HUDEP-2 (cell line): ENCODE measurements at regions not wholly inside any gene's neighbourhood (a gene's known extent, or its start where the extent isn't known, plus 50 kb on each side); places are given as distances from the start of the nearest gene placed in this dataset.
"Not testable (repeated sequence)": the region's sequence is repeated elsewhere in the genome, so short reads cannot be mapped to it uniquely, and the experiment has no call there.

ENCODE experiments used
- DNase-seq, 76 experiments: peaks; one replicate each; lab custom pipeline; 2025; ENCODE audit not compliant: unreplicated experiment in 76 of 76; lab: John Stamatoyannopoulos, UW

- DNase-seq, result not testable (repeated sequence)
Measured at GRCh38 chr15:20204177-20204866, 337.3 kb downstream of the GOLGA6L6 start.

DNA sequence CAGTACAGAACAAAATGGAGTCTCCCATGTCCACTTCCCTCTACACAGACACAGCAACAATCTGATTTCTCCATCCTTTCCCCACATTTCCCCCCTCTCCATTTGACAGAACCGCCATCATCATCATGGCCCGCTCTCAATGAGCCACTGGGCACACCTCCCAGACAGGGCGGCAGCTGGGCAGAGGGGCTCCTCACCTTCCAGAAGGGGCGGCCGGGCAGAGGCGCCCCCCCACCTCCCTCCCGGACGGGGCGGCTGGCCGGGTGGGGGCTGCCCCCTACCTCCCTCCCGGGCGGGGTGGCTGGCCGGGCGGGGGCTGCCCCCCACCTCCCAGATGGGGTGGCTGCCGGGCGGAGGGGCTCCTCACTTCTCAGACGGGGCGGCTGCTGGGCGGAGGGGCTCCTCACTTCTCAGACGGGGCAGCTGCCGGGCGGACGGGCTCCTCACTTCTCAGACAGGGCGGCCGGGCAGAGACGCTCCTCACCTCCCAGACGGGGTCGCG is 337.9 kb downstream of the GOLGA6L6 start:
- not testable (repeated sequence) for DNase-seq

DNA sequence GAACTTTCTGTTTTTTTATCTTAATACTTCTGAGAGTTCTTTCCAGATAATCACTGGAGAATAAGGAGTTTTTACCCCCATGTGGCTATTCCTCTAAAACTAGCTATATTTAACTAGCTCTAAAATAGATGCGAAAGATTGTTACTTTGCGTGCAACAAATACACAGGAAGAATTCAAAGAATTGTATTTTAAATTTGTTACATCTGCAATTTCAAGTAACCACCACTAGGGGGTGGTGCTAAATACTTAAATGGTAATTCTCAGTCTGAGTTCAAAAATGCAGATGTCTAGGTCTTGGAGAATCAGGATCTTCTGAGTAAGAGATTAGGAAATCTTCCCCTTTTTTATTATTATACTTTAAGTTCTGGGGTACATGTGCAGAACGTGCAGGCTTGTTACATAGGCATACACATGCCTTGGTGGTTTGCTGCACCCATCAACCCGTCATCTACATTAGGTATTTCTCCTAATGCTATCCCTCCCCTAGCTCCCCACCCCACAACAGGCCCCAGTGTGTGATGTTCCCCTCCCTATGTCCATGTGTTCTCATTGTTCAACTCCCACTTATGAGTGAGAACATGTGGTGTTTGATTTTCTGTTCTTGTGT is 346.9 kb downstream of the GOLGA6L6 start:
- not testable (repeated sequence) for DNase-seq

DNA sequence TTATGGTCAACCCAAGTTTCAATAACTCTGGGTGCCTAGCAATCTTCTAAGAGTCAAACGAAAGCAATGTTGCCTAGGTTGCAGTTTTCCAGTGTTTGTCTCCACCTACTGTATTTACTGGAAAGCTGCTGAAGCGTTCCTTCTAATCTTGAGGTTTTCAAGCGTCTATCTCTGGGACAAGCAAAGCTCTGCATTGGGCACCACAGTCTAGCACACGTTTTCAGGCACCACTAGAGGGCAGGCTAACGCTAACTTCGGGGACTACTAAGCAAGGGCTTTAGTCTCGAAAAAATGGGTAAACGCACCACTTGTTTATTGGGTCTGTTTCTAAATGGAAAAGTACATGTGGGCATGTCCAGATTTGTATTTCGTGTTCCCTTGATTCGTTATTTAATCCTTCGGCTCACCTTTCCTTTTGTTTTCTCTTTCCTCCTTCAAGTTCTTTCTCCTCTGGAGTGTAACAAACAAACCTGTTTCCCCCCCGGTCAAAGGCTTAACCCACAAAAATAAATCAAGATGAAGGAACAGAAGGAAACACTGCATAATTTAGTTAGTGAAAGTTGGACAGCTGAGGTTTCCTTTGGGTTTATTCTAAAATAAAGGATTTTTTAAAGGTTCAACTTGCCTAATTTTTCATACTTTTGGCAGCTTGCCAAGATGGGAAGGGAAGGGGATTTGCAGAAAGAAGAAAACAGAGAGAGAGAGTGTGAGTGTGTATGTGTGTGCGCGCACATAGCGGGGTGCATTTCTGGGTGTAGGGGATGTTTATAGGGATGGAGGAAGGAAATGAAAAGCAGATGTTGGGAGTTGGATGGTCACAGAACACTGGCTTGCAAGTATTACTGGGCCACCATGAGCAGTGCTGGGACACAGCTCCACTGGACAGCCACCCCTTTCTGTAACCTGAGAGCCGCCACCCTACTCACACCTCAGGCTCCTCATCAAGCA is 348.3 kb downstream of the GOLGA6L6 start:
- DNase-seq, result not testable (repeated sequence)

DNA sequence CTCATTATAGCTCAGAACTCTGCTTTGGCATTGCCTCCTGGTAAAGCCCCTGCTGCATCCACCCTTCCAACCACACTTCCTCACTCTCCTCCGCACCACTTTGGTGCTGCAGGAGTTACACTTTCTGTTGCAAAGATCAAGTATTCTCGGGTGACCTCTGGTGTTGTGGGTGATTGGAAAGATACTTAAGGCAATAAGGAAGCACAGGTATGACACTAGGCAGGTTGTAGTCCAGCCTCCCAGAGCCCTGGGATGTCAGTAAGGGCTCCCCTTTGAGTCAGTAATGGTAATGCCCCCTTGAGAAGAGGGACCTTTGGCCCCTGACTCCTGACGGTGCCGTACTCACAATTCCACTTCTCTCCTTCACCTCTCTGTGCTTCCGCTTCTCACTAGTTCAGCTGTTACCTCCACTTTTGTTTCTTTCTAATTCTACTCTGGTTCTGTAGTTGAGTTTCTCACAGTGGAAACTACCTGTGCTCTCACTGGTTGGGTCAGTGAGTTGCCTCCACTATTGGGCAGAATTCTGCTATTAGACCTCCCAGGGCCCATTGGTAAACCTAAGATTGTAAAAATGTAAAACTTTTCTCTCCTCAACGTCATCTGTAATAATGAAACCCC is 350.0 kb downstream of the GOLGA6L6 start:
- DNase-seq, result not testable (repeated sequence)

DNA sequence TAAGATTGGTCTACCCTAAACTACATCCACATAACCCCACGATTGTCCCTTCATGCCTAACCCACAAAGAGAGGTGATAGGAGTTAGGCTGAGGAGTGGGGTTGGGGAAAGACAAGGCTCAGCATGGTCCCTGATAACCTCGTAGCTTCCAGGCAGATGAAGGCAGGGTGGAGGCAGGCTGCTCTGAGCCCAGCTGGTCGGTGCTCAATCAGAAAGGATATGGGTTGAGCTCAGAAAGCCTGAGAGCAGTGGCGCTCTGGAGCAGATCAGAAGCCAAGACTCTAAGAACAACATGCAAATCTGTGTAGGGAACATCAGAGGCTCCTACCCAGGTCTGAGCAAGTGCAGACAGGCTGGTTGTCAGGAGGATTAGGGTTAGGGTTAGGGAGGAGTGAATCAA is 353.0 kb downstream of the GOLGA6L6 start:
- DNase-seq, result not testable (repeated sequence)

DNA sequence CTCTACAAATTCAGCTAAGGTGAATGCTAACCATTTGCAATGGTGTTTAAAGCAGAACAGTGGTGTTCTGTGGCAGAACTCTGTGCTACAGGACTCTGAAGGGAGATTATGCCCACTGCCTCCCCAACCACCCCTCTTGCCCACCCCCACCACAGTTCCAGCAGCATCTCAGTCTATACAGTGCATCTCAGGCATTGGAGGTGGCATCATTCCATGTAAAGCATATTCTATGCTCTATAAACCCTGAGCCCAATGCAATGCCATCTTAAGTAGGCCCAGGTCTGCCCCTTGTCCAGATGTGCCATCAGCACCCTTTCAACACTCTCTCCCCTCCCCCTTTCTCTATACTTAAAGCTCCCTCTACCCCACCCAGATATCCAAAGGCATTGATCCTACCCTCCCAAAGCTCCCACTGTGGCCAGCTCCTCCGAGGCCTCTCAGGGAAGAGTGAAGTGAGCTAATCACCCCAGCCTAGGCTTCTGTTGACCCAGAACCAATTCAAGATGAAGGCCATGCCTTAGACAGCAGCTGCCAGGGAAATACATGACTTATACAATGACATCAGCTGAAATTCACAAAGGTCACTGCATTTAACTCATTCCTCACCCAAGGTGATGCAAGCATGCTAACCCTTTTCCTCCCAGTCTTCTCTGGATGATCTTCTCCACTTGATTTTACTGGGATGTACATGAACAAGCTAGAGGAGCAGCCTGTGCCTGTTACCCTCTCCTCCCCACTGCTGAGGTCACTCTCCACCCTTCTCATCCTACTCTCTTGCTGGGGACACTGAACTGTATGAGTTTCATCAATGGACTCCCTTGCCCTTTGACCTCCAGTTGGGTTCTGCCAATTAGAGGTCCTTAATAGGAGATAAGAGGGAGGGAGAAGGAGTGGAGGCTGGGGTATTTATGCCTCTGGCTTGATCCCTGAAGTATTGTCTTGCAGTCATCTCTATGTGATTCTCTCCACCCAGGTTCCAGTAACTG is 353.9 kb downstream of the GOLGA6L6 start:
- DNase-seq, result not testable (repeated sequence)

DNA sequence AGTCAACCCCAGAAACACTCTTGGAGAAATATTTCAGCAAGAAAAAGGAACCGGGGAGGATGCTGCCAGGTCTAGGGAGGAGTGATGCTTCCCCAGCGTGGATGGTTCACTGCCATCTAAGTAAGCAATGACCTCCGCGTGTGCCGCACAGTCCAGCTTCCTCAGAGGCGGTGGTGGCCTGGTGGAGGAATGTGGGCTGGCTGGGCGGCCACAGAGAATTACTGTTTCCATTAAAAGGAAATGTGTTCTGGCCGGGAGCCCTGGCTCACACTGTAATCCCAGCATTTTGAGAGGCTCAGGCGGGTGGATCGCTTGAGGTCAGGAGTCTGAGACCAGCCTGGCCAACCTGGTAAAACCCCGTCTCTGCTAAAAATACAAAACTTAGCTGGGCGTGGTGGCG is 356.7 kb downstream of the GOLGA6L6 start:
- DNase-seq, result not testable (repeated sequence)

GRCh38 chr15:20168221-20168620 is 373.4 kb downstream of the GOLGA6L6 start:
- DNase-seq, result not testable (repeated sequence)

GRCh38 chr15:20153528-20153927 is 388.1 kb downstream of the GOLGA6L6 start:
- not testable (repeated sequence) for DNase-seq

- not testable (repeated sequence) for DNase-seq
Measured at GRCh38 chr15:20148679-20149078, 392.9 kb downstream of the GOLGA6L6 start.

DNA sequence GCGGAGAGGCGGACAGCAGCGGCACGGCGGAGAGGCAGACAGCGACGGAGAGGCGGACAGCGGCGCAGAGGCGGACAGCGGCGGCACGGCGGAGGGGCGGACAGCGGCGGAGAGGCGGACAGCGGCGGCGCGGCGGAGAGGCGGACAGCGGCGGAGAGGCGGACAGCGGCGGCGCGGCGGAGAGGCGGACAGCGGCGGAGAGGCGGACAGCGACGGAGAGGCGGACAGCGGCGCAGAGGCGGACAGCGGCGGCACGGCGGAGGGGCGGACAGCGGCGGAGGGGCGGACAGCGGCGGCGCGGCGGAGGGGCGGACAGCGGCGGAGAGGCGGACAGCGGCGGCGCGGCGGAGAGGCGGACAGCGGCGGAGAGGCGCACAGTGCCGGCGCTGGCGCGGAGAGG is 393.6 kb downstream of the GOLGA6L6 start:
- not testable (repeated sequence) for DNase-seq

DNA sequence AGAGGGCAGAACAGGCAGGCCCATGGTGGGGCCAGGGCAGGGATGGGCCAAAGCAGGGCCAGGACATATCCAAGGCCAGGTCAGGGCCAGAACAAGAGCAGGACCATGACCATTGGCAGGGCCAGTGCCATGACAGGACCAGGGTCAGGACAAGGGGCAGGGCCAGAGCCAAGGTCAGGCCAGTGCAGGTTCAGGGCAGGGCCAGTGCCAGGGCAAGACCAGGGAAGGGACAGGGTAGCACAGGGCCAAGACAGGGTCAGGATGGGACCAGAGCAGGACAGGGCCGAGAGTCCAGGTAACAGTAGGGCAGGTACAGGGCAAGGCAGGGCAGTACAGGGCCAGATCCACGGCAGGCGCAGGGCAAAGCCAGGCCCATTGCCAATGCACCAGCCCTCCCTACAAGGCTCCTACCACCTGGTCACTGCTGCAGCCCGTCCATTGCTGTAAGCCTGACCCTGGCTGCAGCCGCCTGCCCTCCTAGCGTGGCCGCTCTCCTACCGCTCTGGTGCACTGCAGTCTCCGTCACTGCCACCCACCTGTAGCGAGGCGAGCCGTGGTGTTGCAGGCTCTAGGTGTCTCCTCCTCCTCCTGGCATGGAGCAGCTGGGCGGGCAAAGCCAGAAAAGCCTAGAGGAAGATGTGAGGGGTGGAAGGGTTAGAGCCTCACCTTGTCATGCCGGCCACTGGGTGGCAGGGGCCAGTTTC is 397.1 kb downstream of the GOLGA6L6 start:
- not testable (repeated sequence) for DNase-seq

- not testable (repeated sequence) for DNase-seq
Measured at GRCh38 chr15:20142906-20143305, 398.7 kb downstream of the GOLGA6L6 start.

- not testable (repeated sequence) for DNase-seq
Measured at GRCh38 chr15:20142410-20142809, 399.2 kb downstream of the GOLGA6L6 start.

GRCh38 chr15:20124668-20125067 is 416.9 kb downstream of the GOLGA6L6 start:
- not testable (repeated sequence) for DNase-seq

DNA sequence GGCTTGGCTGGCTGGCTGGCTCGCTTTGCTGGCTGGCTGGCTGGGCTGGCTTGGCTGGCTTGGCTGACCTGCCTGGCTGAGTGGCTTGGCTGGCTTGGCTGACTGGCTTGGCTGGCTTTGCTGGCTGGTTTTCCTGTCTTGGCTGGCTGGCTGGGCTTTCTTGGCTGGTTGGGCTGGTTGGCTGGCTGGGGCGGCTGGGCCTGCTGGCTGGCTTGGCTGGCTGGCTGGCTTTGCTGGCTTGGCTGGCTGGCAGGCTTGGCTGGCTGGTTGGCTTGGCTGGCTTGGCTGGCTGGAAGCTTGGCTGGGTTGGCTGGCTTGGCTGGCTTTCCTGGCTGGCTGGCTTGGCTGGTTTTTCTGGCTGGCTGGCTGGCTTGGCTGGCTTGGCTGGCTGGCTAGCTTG is 435.6 kb downstream of the GOLGA6L6 start:
- no peak for DNase-seq
